ENCODE measurements at regions not wholly inside any gene's neighbourhood (a gene's known extent, or its start where the extent isn't known, plus 50 kb on each side); places are given as distances from the start of the nearest gene placed in this dataset.

DNA sequence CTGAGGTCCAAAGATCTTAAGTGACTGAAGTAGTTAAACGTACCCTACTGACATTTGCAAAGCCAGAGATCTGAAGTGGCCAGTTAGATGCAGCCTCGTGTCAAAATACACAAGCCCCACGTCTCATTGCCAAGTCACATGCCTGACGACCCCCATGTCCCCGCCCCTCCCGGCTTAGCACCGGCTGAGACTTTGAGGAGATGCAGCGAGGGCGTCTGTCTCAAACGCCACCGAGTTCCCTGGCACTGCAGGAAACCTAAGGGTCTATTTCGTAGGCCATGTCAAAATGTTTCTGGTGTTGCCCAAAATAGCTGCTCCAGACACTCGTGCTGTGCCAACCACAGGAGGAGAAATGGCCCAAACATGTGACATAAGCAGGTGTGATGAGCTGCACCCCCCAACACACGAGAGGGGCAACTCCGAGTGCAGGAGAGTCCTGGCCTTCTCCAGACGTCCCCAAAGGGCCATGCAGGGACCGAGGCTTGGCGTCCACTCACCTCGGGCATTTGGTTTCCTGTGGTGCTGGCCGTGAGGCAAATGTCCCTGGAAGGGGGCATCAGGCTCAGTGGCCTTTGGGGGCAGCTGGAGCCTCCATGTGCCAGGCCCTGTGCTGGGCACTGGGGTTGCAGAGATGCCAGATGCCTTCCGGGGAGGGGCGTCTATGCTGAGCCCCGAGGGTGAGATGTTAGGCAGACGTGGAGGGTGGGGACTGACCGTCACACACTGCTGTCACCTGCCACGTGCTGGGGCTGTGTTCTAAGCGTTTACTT lies 67.0 kb downstream of the MATN1 start:
- Histone ChIP-seq H3K36me3 (replicated peaks in 1 of 2; ENCODE audit: control insufficient read depth in 1 of 2, insufficient read depth in 2 of 2, low read length in 2 of 2) (no peaks in the 10 kb centered on the region), H4K20me1 (ENCODE audit: insufficient read depth, low read length) (no peaks in the 10 kb centered on the region)

More for the DNA sequence above, 67.0 kb downstream of the MATN1 start:
- no peaks in the 10 kb centered on the region for H3K4me1 ChIP-seq (ENCODE audit: insufficient read depth, low read length)
- WGBS (ENCODE audit: low lambda C conversion rate): 33% methylated on average over 11 of the region's 27 CpGs
- in situ Hi-C loops (cut with HindIII; ENCODE audit: extremely low pct_ligation_motif_present, low pct_unique_long_range_greater_than_20kb): no loop called here
- no peak overlapping the region for H3K27ac ChIP-seq (ENCODE audit: extremely low read length, insufficient read depth, low read length)
- H3K27me3 ChIP-seq (ENCODE audit: control insufficient read depth in 1 of 2, insufficient read depth in 2 of 2, low read length in 2 of 2): peaks cover 2 to 16% of the 10 kb centered on the region in 2 experiments; a peak in 4 of 5 replicates
- ChIA-PET POLR2A (no interaction called here), CTCF (ENCODE audit: low intra/inter-chr PET ratio, low total read pairs) (no interaction called here)
- FAIRE-seq (no peak), ATAC-seq (no peak), DNase-seq (ENCODE audit: low spot score) (no peak)
- no peak overlapping the region for H2AFZ ChIP-seq (ENCODE audit: low read length)
- no peak overlapping the region for H3K4me3 ChIP-seq (replicated peaks in 1 of 3; ENCODE audit: insufficient read depth in 1 of 3, low read depth in 2 of 3, low read length in 3 of 3)
- no peaks in the 10 kb centered on the region for H3K79me2 ChIP-seq (ENCODE audit: insufficient read depth, low read length)
- BruUV-seq (replicated peaks): no TSS peak
- H3K4me2 ChIP-seq (ENCODE audit: low read depth, low read length): no peak overlapping the region
- intact Hi-C loops (cut with micrococcal nuclease; ENCODE audit: unreplicated experiment): no loop called here
- H3K9me3 ChIP-seq (ENCODE audit: low read length): no peaks in the 10 kb centered on the region
- H3K9ac ChIP-seq (ENCODE audit: insufficient read depth, low read depth, low read length): no peak overlapping the region
- TF ChIP-seq, protein P1, sequence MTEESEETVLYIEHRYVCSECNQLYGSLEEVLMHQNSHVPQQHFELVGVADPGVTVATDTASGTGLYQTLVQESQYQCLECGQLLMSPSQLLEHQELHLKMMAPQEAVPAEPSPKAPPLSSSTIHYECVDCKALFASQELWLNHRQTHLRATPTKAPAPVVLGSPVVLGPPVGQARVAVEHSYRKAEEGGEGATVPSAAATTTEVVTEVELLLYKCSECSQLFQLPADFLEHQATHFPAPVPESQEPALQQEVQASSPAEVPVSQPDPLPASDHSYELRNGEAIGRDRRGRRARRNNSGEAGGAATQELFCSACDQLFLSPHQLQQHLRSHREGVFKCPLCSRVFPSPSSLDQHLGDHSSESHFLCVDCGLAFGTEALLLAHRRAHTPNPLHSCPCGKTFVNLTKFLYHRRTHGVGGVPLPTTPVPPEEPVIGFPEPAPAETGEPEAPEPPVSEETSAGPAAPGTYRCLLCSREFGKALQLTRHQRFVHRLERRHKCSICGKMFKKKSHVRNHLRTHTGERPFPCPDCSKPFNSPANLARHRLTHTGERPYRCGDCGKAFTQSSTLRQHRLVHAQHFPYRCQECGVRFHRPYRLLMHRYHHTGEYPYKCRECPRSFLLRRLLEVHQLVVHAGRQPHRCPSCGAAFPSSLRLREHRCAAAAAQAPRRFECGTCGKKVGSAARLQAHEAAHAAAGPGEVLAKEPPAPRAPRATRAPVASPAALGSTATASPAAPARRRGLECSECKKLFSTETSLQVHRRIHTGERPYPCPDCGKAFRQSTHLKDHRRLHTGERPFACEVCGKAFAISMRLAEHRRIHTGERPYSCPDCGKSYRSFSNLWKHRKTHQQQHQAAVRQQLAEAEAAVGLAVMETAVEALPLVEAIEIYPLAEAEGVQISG (CRISPR knock-in tag; IDR thresholded peaks at IDR 0.05): no peak
- TF ChIP-seq ZNF552 (CRISPR knock-in tag; IDR thresholded peaks at IDR 0.05; ENCODE audit: borderline replicate concordance): no peak
- TF ChIP-seq, protein P2, sequence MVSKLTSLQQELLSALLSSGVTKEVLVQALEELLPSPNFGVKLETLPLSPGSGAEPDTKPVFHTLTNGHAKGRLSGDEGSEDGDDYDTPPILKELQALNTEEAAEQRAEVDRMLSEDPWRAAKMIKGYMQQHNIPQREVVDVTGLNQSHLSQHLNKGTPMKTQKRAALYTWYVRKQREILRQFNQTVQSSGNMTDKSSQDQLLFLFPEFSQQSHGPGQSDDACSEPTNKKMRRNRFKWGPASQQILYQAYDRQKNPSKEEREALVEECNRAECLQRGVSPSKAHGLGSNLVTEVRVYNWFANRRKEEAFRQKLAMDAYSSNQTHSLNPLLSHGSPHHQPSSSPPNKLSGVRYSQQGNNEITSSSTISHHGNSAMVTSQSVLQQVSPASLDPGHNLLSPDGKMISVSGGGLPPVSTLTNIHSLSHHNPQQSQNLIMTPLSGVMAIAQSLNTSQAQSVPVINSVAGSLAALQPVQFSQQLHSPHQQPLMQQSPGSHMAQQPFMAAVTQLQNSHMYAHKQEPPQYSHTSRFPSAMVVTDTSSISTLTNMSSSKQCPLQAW (CRISPR knock-in tag; IDR thresholded peaks at IDR 0.05): no peak
